GM12878 (cell line): ENCODE measurements at regions not wholly inside any gene's neighbourhood (a gene's known extent, or its start where the extent isn't known, plus 50 kb on each side); places are given as distances from the start of the nearest gene placed in this dataset.

Experiments
- BACH1 ChIP-seq: fragments of 450-650 bp; IDR thresholded peaks from 2 replicates; pipeline ENCODE4 v1.6.1; 2017; ENCODE audit warnings: mild to moderate bottlenecking, borderline replicate concordance
- CREM ChIP-seq: IDR thresholded peaks from 2 replicates; pipeline ENCODE4 v1.6.1; 2014; ENCODE audit warnings: antibody characterized with exemption, low read depth
- EGR1 ChIP-seq, 2 experiments: IDR thresholded peaks; 1 replicate in 1 of 2; 2 replicates in 1 of 2; pipeline ENCODE4 v1.6.1; 2011 to 2012; ENCODE audit warnings: low read depth in 2 of 2, low read length in 2 of 2, borderline replicate concordance in 1 of 2, mild to moderate bottlenecking in 1 of 2, moderate library complexity in 1 of 2
- ETV6 ChIP-seq, 2 experiments: fragments of 450-650 bp in 1 of 2; IDR thresholded peaks in 1 of 2; conservative IDR thresholded peaks in 1 of 2; 2 replicates each; pipeline ENCODE4 v1.6.1; 2014; ENCODE audit warnings: antibody characterized with exemption in 1 of 2, borderline replicate concordance in 1 of 2, low read depth in 1 of 2, mild to moderate bottlenecking in 1 of 2, moderate library complexity in 1 of 2
- POLR2A ChIP-seq: IDR thresholded peaks from 2 replicates; pipeline ENCODE4 v1.6.1; 2011; ENCODE audit warnings: low read depth, mild to moderate bottlenecking, low read length
- POLR2AphosphoS5 ChIP-seq: IDR thresholded peaks from 2 replicates; pipeline ENCODE4 v1.6.1; 2011; ENCODE audit warnings: mild to moderate bottlenecking, low read length, inconsistent platforms
- SMAD1 ChIP-seq: fragments of 450-650 bp; IDR thresholded peaks from 2 replicates; pipeline ENCODE4 v1.6.1; 2018; ENCODE audit warnings: mild to moderate bottlenecking, low read depth; ENCODE audit not compliant: partially characterized antibody
- TF ChIP-seq, protein P1 (sequence below), 3 experiments: IDR thresholded peaks in 2 of 3; conservative IDR thresholded peaks in 1 of 3; 2 replicates each; pipeline ENCODE4 v1.5.1; 2011; ENCODE audit warnings: low read depth in 3 of 3, low read length in 3 of 3, mild to moderate bottlenecking in 3 of 3, control low read depth in 2 of 3, moderate library complexity in 2 of 3, inconsistent platforms in 1 of 3, mixed read lengths in 1 of 3; ENCODE audit not compliant: control insufficient read depth in 2 of 3, insufficient read depth in 1 of 3; ENCODE audit errors: extremely low read depth in 1 of 3

DNA sequence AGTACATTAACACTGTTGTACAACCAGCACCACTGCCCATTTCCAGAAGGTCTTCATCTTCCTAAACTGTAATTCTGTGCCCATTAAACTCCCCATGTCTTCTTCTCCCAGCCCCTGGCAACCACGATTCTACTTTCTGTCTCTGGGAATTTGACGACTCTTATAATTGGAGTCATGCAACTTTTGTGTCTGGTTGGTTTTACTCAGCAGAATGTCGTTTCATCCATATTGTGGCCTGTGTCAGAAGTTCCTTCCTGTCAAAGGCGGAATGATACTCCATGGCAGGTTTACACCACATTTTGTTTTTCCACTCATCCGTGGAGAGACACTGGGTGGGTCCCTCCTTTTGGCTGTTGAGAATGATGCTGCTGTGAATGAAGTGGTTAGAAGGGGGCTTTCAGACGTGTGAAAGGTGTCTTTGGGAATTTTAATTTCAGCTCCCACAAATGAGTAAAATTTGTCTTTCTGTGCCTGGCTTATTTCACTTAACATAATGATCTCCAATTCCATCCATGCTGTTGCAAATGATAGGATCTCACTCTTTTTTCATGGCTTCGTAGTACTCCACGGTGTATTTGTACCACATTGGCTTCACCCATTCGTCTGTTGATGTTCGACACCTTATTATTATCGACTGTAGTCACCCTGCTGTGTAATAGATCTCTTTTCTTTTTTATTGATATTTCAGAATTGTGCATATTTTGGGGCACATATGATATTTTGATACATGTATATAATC lies 86.1 kb upstream of the SEPTIN5 start:
- TF ChIP-seq BACH1 (no peak), CREM (no peak), ETV6 (conservative IDR thresholded peaks at IDR 0.05 in 1 of 2, IDR thresholded peaks at IDR 0.05 in 1 of 2; ENCODE audit: borderline replicate concordance in 1 of 2, low read depth in 1 of 2) (no peak), POLR2AphosphoS5 (no peak), POLR2A (no peak), EGR1 (IDR thresholded peaks at IDR 0.05; ENCODE audit: borderline replicate concordance in 1 of 2, low read depth in 2 of 2, low read length in 2 of 2) (no peak), SMAD1 (no peak)
- TF ChIP-seq, protein P1, sequence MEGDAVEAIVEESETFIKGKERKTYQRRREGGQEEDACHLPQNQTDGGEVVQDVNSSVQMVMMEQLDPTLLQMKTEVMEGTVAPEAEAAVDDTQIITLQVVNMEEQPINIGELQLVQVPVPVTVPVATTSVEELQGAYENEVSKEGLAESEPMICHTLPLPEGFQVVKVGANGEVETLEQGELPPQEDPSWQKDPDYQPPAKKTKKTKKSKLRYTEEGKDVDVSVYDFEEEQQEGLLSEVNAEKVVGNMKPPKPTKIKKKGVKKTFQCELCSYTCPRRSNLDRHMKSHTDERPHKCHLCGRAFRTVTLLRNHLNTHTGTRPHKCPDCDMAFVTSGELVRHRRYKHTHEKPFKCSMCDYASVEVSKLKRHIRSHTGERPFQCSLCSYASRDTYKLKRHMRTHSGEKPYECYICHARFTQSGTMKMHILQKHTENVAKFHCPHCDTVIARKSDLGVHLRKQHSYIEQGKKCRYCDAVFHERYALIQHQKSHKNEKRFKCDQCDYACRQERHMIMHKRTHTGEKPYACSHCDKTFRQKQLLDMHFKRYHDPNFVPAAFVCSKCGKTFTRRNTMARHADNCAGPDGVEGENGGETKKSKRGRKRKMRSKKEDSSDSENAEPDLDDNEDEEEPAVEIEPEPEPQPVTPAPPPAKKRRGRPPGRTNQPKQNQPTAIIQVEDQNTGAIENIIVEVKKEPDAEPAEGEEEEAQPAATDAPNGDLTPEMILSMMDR (IDR thresholded peaks at IDR 0.05 in 2 of 3, conservative IDR thresholded peaks at IDR 0.05 in 1 of 3; ENCODE audit: control insufficient read depth in 2 of 3, extremely low read depth in 1 of 3, insufficient read depth in 1 of 3, low read depth in 3 of 3, low read length in 3 of 3): no peak
